RWPE1 (cell line): ENCODE measurements at regions not wholly inside any gene's neighbourhood (a gene's known extent, or its start where the extent isn't known, plus 50 kb on each side); places are given as distances from the start of the nearest gene placed in this dataset.

Source experiments
- CTCF ChIA-PET: fragments of 350-600 bp; sonication (Branson Sonifier 250); formaldehyde crosslinking; extraction: SDS; loops from one replicate; lab custom pipeline; 2021; lab: Yijun Ruan, JAX
- POLR2A ChIA-PET: fragments of 400-600 bp; formaldehyde crosslinking; extraction: SDS; loops from one replicate; lab custom pipeline; 2020; ENCODE audit warnings: antibody characterized with exemption; ENCODE audit not compliant: low non-redundant PET; lab: Yijun Ruan, JAX
- DNase-seq: peaks from one replicate; pipeline ENCODE4 v3.0.0; 2012; ENCODE audit warnings: low spot score
- H3K27ac ChIP-seq: fragments of 450-650 bp; 2 replicates; pipeline ENCODE4 v1.5.1; 2017
- TF ChIP-seq, protein P1 (sequence below): fragments of 450-650 bp; conservative IDR thresholded peaks from 2 replicates; pipeline ENCODE4 v1.5.1; 2017; ENCODE audit warnings: low read depth, mild to moderate bottlenecking

- CTCF ChIA-PET = no interaction called here
- TF ChIP-seq, protein P1, sequence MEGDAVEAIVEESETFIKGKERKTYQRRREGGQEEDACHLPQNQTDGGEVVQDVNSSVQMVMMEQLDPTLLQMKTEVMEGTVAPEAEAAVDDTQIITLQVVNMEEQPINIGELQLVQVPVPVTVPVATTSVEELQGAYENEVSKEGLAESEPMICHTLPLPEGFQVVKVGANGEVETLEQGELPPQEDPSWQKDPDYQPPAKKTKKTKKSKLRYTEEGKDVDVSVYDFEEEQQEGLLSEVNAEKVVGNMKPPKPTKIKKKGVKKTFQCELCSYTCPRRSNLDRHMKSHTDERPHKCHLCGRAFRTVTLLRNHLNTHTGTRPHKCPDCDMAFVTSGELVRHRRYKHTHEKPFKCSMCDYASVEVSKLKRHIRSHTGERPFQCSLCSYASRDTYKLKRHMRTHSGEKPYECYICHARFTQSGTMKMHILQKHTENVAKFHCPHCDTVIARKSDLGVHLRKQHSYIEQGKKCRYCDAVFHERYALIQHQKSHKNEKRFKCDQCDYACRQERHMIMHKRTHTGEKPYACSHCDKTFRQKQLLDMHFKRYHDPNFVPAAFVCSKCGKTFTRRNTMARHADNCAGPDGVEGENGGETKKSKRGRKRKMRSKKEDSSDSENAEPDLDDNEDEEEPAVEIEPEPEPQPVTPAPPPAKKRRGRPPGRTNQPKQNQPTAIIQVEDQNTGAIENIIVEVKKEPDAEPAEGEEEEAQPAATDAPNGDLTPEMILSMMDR = no peak
- POLR2A ChIA-PET = no interaction called here
- no peak for DNase-seq
- H3K27ac ChIP-seq = no peak overlapping the region
These were observed 544.5 kb downstream of the BNC2 start for GRCh38 chr9:16325966-16326365.

DNA sequence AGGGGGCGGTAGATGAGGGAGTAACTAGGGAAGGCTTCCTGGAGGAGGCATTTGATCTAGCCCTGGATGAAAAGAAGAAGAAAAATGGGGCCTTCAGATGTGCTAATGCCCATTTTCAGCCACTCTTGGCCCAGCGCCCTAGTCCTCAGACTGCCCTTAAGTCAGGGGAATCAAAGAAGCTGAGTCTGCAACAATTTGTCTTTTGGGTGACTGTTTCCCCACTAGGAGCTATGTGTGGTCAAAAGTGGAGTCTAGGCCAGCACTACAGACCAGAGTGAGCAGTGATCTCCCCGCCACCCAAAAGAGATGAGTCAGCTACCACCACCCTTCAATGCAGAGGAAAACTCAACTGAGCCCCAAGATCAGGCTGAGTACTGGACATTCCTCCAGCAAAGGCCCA is 542.1 kb downstream of the BNC2 start:
- H3K27ac ChIP-seq = no peak overlapping the region
- ChIA-PET CTCF (no interaction called here), POLR2A (interaction anchor here (0.7 kb wide), 1 partner anchor 330 kb away, joined by 3 read pairs; no protein-coding TSS in a partner anchor)
- DNase-seq = no peak
- TF ChIP-seq, protein P1 = no peak

- no peak for DNase-seq
- POLR2A ChIA-PET = no interaction called here
- TF ChIP-seq, protein P1 = no peak
- H3K27ac ChIP-seq = no peak overlapping the region
- CTCF ChIA-PET = no interaction called here
These were observed 540.8 kb downstream of the BNC2 start for GRCh38 chr9:16329671-16330113.

DNA sequence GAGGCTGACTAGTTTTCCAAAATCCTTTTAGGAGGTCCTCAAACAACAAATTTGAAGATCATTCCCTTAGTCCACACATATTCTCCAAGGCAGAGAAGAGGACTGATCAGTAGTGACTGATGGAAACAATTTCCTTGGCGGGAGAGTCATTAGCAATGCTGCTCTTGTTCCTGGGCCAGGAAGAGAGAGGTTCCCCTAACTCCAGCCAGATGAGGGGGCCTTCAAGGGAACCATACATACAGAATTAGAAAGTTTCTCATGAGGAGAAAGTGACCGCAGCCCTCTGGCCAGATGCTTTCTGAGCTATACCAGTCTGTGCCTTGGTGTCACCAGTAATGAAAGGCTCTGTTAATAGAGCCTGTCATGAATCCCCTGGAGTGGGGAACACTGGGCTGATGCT is 539.4 kb downstream of the BNC2 start:
- POLR2A ChIA-PET = no interaction called here
- TF ChIP-seq, protein P1 = no peak
- no peak for DNase-seq
- no peak overlapping the region for H3K27ac ChIP-seq
- CTCF ChIA-PET = interaction anchor here (0.7 kb wide), 1 partner anchor 12 kb away, joined by 3 read pairs; no protein-coding TSS in a partner anchor

GRCh38 chr9:16331527-16331926 is 538.9 kb downstream of the BNC2 start:
- ChIA-PET CTCF (interaction anchor here (0.9 kb wide), 1 partner anchor 14 kb away, joined by 3 read pairs; no protein-coding TSS in a partner anchor), POLR2A (no interaction called here)
- TF ChIP-seq, protein P1 = no peak
- no peak overlapping the region for H3K27ac ChIP-seq
- DNase-seq = no peak

DNA sequence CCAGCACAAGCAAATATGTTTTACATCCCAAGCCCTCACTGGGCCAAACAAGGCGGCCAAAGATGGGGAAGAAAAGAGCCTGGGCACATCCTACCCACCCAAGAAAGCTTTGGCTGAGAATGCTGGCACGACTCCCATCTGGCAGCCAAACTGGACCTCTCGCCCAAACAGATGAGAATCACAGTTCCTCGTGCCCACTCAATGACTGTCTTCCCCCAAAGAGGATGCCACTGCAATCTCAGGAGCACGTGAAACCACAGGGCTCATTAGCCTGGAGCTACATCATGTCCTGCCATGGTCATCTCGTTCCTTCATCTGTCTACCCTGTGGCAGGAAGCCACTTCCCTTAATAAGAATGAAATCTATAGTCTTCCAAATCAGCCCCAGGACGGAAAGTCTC is 536.8 kb downstream of the BNC2 start:
- POLR2A ChIA-PET = no interaction called here
- H3K27ac ChIP-seq = no peak overlapping the region
- TF ChIP-seq, protein P1 = no peak
- no peak for DNase-seq
- CTCF ChIA-PET = no interaction called here
